Osteocyte (in vitro differentiated cells): ENCODE measurements at regions not wholly inside any gene's neighbourhood (a gene's known extent, or its start where the extent isn't known, plus 50 kb on each side); places are given as distances from the start of the nearest gene placed in this dataset.

Experiments
- DNase-seq: peaks from one replicate; pipeline ENCODE4 v3.0.0; 2021; ENCODE audit warnings: mixed read lengths; ENCODE audit not compliant: unreplicated experiment; ENCODE audit errors: extremely low spot score
- H3K27ac Mint-ChIP-seq: one replicate; pipeline ENCODE4 v1.8.0; 2021; ENCODE audit warnings: mild to moderate bottlenecking, mixed read lengths; ENCODE audit not compliant: unreplicated experiment
- H3K27me3 Mint-ChIP-seq: one replicate; pipeline ENCODE4 v1.8.0; 2021; ENCODE audit warnings: mixed read lengths; ENCODE audit not compliant: unreplicated experiment
- H3K36me3 Mint-ChIP-seq: one replicate; pipeline ENCODE4 v1.8.0; 2021; ENCODE audit warnings: mixed read lengths; ENCODE audit not compliant: unreplicated experiment
- H3K4me1 Mint-ChIP-seq: one replicate; pipeline ENCODE4 v1.8.0; 2021; ENCODE audit warnings: mixed read lengths; ENCODE audit not compliant: unreplicated experiment
- H3K4me3 Mint-ChIP-seq: one replicate; pipeline ENCODE4 v1.8.0; 2021; ENCODE audit warnings: mild to moderate bottlenecking, moderate library complexity, mixed read lengths; ENCODE audit not compliant: unreplicated experiment
- H3K9me3 Mint-ChIP-seq: one replicate; pipeline ENCODE4 v1.8.0; 2021; ENCODE audit warnings: mixed read lengths; ENCODE audit not compliant: unreplicated experiment
- CTCF ChIP-seq: fragments of 200-600 bp; sonication (generic); IDR thresholded peaks from 2 replicates; pipeline ENCODE4 v1.5.0; 2021; ENCODE audit warnings: antibody characterized with exemption, mild to moderate bottlenecking, moderate library complexity

GRCh38 chr11:26084313-26084712 is 247.6 kb upstream of the ANO3 start:
- DNase-seq, result no peak
- TF ChIP-seq CTCF, result no peak
- no peak overlapping the region for H3K4me3 Mint-ChIP-seq
- no peak overlapping the region for H3K27ac Mint-ChIP-seq
- no peaks in the 10 kb centered on the region for H3K27me3 Mint-ChIP-seq
- no peaks in the 10 kb centered on the region for H3K4me1 Mint-ChIP-seq
- no peaks in the 10 kb centered on the region for H3K9me3 Mint-ChIP-seq
- H3K36me3 Mint-ChIP-seq, result no peaks in the 10 kb centered on the region

- H3K27ac Mint-ChIP-seq, result no peak overlapping the region
- no peak for TF ChIP-seq CTCF
- no peak for DNase-seq
- H3K4me1 Mint-ChIP-seq, result no peaks in the 10 kb centered on the region
- H3K36me3 Mint-ChIP-seq, result no peaks in the 10 kb centered on the region
- no peaks in the 10 kb centered on the region for H3K27me3 Mint-ChIP-seq
- H3K9me3 Mint-ChIP-seq, result no peaks in the 10 kb centered on the region
- H3K4me3 Mint-ChIP-seq, result no peak overlapping the region
Observed at GRCh38 chr11:26086028-26086427, 245.9 kb upstream of the ANO3 start.

GRCh38 chr11:26087120-26087935 is 244.6 kb upstream of the ANO3 start:
- Mint-ChIP-seq H3K4me3 (no peak overlapping the region), H3K27me3 (no peaks in the 10 kb centered on the region), H3K36me3 (no peaks in the 10 kb centered on the region), H3K27ac (no peak overlapping the region), H3K4me1 (no peaks in the 10 kb centered on the region), H3K9me3 (no peaks in the 10 kb centered on the region)
- no peak for TF ChIP-seq CTCF
- DNase-seq, result no peak

- no peaks in the 10 kb centered on the region for H3K9me3 Mint-ChIP-seq
- no peaks in the 10 kb centered on the region for H3K27me3 Mint-ChIP-seq
- no peaks in the 10 kb centered on the region for H3K36me3 Mint-ChIP-seq
- no peak for DNase-seq
- H3K27ac Mint-ChIP-seq, result no peak overlapping the region
- no peak for TF ChIP-seq CTCF
- no peaks in the 10 kb centered on the region for H3K4me1 Mint-ChIP-seq
- no peak overlapping the region for H3K4me3 Mint-ChIP-seq
Observed at GRCh38 chr11:26088391-26088790, 243.5 kb upstream of the ANO3 start.

GRCh38 chr11:26090651-26091050 is 241.3 kb upstream of the ANO3 start:
- Mint-ChIP-seq H3K9me3 (no peaks in the 10 kb centered on the region), H3K4me1 (no peaks in the 10 kb centered on the region), H3K36me3 (no peaks in the 10 kb centered on the region), H3K27me3 (no peaks in the 10 kb centered on the region), H3K4me3 (no peak overlapping the region), H3K27ac (no peak overlapping the region)
- no peak for TF ChIP-seq CTCF
- no peak for DNase-seq
